SKM-1 treated with dmso at 0.1 percent for 144 hours (cell line): ENCODE measurements at regions not wholly inside any gene's neighbourhood (a gene's known extent, or its start where the extent isn't known, plus 50 kb on each side); places are given as distances from the start of the nearest gene placed in this dataset.

Experiments
- DNase-seq: peaks from one replicate; lab custom pipeline; 2025; ENCODE audit not compliant: unreplicated experiment; lab: John Stamatoyannopoulos, UW

- DNase-seq: no peak
Measured at GRCh38 chr9:107541523-107541922, 52.0 kb upstream of the KLF4 start.

- DNase-seq: no peak
Measured at GRCh38 chr9:107540164-107540561, 50.6 kb upstream of the KLF4 start.

GRCh38 chr9:107539427-107540163 lies 50.0 kb upstream of the KLF4 start:
- no peak for DNase-seq
